OCI-LY1 (cell line): ENCODE measurements at regions not wholly inside any gene's neighbourhood (a gene's known extent, or its start where the extent isn't known, plus 50 kb on each side); places are given as distances from the start of the nearest gene placed in this dataset.

ENCODE experiments used
- H2AFZ ChIP-seq: fragments of 200-600 bp; sonication (generic), shearing (Covaris generic); 2 replicates; pipeline ENCODE4 v1.6.0; 2014; ENCODE audit warnings: antibody characterized with exemption, mild to moderate bottlenecking, low read length
- H3F3A ChIP-seq: fragments of 200-600 bp; sonication (generic), shearing (Covaris generic); 2 replicates; pipeline ENCODE4 v1.6.0; 2014; ENCODE audit warnings: mild to moderate bottlenecking, antibody characterized with exemption, low read length, moderate library complexity; ENCODE audit not compliant: insufficient read depth
- H3K27ac ChIP-seq: fragments of 200-600 bp; sonication (generic); 2 replicates; pipeline ENCODE4 v1.5.1; 2014; ENCODE audit warnings: low read length, mixed run types, mild to moderate bottlenecking, low read depth; ENCODE audit not compliant: poor library complexity, severe bottlenecking
- H3K27me3 ChIP-seq: fragments of 200-600 bp; sonication (generic); 2 replicates; pipeline ENCODE4 v1.6.0; 2014; ENCODE audit warnings: antibody characterized with exemption, mild to moderate bottlenecking, low read length, moderate library complexity; ENCODE audit not compliant: insufficient read depth
- H3K36me3 ChIP-seq: fragments of 200-600 bp; sonication (generic); 2 replicates; pipeline ENCODE4 v1.6.1; 2014; ENCODE audit warnings: mild to moderate bottlenecking, antibody characterized with exemption, low read length, moderate library complexity, mixed read lengths; ENCODE audit not compliant: insufficient read depth
- H3K4me1 ChIP-seq: fragments of 200-600 bp; sonication (generic); 2 replicates; pipeline ENCODE4 v1.5.1; 2014; ENCODE audit warnings: mild to moderate bottlenecking, low read length, moderate library complexity; ENCODE audit not compliant: insufficient read depth, severe bottlenecking
- H3K4me2 ChIP-seq: fragments of 200-600 bp; sonication (generic), shearing (Covaris generic); 2 replicates; pipeline ENCODE4 v1.6.1; 2014; ENCODE audit warnings: low read length
- H3K4me3 ChIP-seq: fragments of 200-600 bp; sonication (generic); 2 replicates; pipeline ENCODE4 v1.5.1; 2014; ENCODE audit warnings: low read length, low read depth, mild to moderate bottlenecking, mixed read lengths; ENCODE audit not compliant: poor library complexity, severe bottlenecking
- H3K79me2 ChIP-seq: fragments of 200-600 bp; shearing (Covaris generic); 2 replicates; pipeline ENCODE4 v1.6.1; 2016; ENCODE audit warnings: mixed run types, low read length, mixed read lengths; ENCODE audit not compliant: insufficient read depth
- H3K9ac ChIP-seq: fragments of 200-600 bp; sonication (generic), shearing (Covaris generic); 2 replicates; pipeline ENCODE4 v1.6.1; 2014; ENCODE audit warnings: mild to moderate bottlenecking, low read length, mixed read lengths
- H3K9me2 ChIP-seq: fragments of 200-600 bp; sonication (generic), shearing (Covaris generic); 2 replicates; pipeline ENCODE4 v1.6.1; 2014; ENCODE audit warnings: low read depth, mild to moderate bottlenecking, low read length, mixed read lengths
- H3K9me3 ChIP-seq: fragments of 200-600 bp; shearing (Covaris generic); 2 replicates; pipeline ENCODE4 v1.6.1; 2014; ENCODE audit warnings: low read length, mixed read lengths
- H4K20me1 ChIP-seq: fragments of 200-600 bp; sonication (generic), shearing (Covaris generic); 2 replicates; pipeline ENCODE4 v1.6.0; 2016; ENCODE audit warnings: mild to moderate bottlenecking, low read length; ENCODE audit not compliant: insufficient read depth
- EZH2 ChIP-seq: fragments of 200-600 bp; sonication (generic), shearing (Covaris generic); IDR thresholded peaks from 2 replicates; pipeline ENCODE4 v1.8.0; 2017; ENCODE audit warnings: borderline replicate concordance, mixed run types, mild to moderate bottlenecking, antibody characterized with exemption, low read length, moderate library complexity, mixed read lengths
- TF ChIP-seq, protein P1 (sequence below): fragments of 200-600 bp; sonication (generic), shearing (Covaris generic); IDR thresholded peaks from 2 replicates; pipeline ENCODE4 v1.5.1; 2017; ENCODE audit warnings: mild to moderate bottlenecking, antibody characterized with exemption, low read length, moderate library complexity, mixed read lengths

DNA sequence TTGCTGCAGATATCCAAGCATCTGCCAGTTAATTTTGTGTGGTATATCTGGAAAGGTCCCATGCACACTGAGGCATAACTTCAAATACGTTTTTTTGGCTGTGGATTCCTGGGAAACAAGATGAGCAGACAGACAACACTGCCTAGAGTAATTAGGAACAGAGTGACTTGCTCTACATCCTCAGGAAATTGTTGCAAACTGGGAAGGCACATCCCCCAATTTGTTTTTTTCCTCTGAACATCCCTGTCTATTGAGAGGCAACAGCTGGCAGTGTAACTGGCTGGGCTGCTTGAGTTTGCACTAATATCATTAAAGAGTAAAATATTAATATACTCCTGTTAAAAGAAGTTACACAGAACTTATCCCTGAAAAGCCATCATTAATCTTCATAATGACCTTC lies 207.7 kb upstream of the SLIT2 start:
- no peak overlapping the region for H2AFZ ChIP-seq
- no peaks in the 10 kb centered on the region for H3K36me3 ChIP-seq
- no peaks in the 10 kb centered on the region for H3K27me3 ChIP-seq
- no peaks in the 10 kb centered on the region for H3F3A ChIP-seq
- H3K27ac ChIP-seq = no peak overlapping the region
- H3K9ac ChIP-seq = no peak overlapping the region
- H3K4me2 ChIP-seq = no peak overlapping the region
- H3K9me2 ChIP-seq = no peaks in the 10 kb centered on the region
- H3K79me2 ChIP-seq = no peaks in the 10 kb centered on the region
- no peaks in the 10 kb centered on the region for H4K20me1 ChIP-seq
- no peak overlapping the region for H3K4me3 ChIP-seq
- no peaks in the 10 kb centered on the region for H3K9me3 ChIP-seq
- TF ChIP-seq EZH2 = no peak
- TF ChIP-seq, protein P1, sequence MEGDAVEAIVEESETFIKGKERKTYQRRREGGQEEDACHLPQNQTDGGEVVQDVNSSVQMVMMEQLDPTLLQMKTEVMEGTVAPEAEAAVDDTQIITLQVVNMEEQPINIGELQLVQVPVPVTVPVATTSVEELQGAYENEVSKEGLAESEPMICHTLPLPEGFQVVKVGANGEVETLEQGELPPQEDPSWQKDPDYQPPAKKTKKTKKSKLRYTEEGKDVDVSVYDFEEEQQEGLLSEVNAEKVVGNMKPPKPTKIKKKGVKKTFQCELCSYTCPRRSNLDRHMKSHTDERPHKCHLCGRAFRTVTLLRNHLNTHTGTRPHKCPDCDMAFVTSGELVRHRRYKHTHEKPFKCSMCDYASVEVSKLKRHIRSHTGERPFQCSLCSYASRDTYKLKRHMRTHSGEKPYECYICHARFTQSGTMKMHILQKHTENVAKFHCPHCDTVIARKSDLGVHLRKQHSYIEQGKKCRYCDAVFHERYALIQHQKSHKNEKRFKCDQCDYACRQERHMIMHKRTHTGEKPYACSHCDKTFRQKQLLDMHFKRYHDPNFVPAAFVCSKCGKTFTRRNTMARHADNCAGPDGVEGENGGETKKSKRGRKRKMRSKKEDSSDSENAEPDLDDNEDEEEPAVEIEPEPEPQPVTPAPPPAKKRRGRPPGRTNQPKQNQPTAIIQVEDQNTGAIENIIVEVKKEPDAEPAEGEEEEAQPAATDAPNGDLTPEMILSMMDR = no peak
- no peaks in the 10 kb centered on the region for H3K4me1 ChIP-seq

DNA sequence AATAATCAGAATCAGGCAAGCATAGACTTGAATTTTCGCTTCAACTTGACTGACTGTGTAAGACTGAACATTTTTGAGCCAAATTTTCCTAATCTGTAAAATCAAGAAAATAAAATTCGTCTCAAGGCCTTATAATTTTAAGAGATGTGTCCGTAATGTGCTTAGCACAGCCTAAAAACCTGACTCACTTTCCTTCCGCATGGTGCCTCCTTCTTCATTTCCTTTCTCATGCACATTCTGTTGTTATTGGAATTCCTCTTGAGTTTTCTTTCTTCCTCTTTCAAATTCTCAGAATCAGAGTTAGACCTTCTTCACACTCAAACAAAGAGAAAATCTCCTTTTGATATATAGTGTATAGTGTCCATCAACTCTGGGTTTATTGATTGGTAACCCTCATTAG lies 208.9 kb upstream of the SLIT2 start:
- Histone ChIP-seq H3K9me2 (no peaks in the 10 kb centered on the region), H2AFZ (no peak overlapping the region), H3K4me2 (no peak overlapping the region), H3K4me3 (no peak overlapping the region), H4K20me1 (no peaks in the 10 kb centered on the region), H3K27ac (no peak overlapping the region), H3K4me1 (no peaks in the 10 kb centered on the region), H3K27me3 (no peaks in the 10 kb centered on the region), H3K36me3 (no peaks in the 10 kb centered on the region), H3K9me3 (no peaks in the 10 kb centered on the region), H3K9ac (no peak overlapping the region), H3F3A (no peaks in the 10 kb centered on the region), H3K79me2 (no peaks in the 10 kb centered on the region)
- TF ChIP-seq EZH2 = no peak
- TF ChIP-seq, protein P1 = no peak

DNA sequence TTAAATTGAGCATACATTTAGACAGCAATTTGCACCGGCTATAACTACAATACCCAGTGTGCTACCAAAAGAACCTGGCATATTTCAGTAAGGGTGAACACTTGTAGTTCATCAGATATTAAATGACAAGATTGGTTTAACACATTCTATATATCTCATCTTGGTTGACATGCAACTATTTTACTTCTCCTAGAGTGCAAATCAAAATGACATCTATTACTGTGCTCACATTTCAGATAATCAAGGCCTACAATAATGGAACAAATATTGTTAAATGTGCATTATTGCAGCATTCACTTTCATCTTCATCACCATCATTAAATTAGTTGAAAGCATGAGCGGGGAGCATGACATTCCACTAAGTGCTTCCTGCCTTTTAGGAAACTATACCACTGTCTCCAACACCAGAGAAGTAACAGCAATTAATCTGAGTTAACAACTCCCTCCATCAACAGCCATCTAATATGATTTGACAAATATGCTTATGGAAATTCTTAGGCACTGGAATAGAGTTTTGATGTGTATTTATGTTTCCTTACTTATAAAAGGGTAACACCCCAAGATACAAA lies 209.8 kb upstream of the SLIT2 start:
- no peaks in the 10 kb centered on the region for H3K9me2 ChIP-seq
- H3K4me3 ChIP-seq = no peak overlapping the region
- no peaks in the 10 kb centered on the region for H3K4me1 ChIP-seq
- H3K4me2 ChIP-seq = no peak overlapping the region
- TF ChIP-seq, protein P1 = no peak
- no peak for TF ChIP-seq EZH2
- H3K9me3 ChIP-seq = no peaks in the 10 kb centered on the region
- H3F3A ChIP-seq = no peaks in the 10 kb centered on the region
- H3K9ac ChIP-seq = no peak overlapping the region
- no peaks in the 10 kb centered on the region for H3K36me3 ChIP-seq
- H4K20me1 ChIP-seq = no peaks in the 10 kb centered on the region
- H3K79me2 ChIP-seq = no peaks in the 10 kb centered on the region
- H3K27me3 ChIP-seq = no peaks in the 10 kb centered on the region
- H2AFZ ChIP-seq = no peak overlapping the region
- no peak overlapping the region for H3K27ac ChIP-seq
